GM06990 (cell line): ENCODE measurements at regions not wholly inside any gene's neighbourhood (a gene's known extent, or its start where the extent isn't known, plus 50 kb on each side); places are given as distances from the start of the nearest gene placed in this dataset.

Source experiments
- DNase-seq: peaks from one replicate; pipeline ENCODE4 v3.0.0-alpha.2; 2011; ENCODE audit not compliant: insufficient read length; ENCODE audit errors: extremely low read depth
- H3K27me3 ChIP-seq: replicated peaks from 2 replicates; pipeline ENCODE4 v1.6.0; 2011; ENCODE audit warnings: low read length; ENCODE audit not compliant: control insufficient read depth, insufficient read depth
- H3K36me3 ChIP-seq: 2 replicates; pipeline ENCODE4 v1.5.1; 2011; ENCODE audit warnings: low read length; ENCODE audit not compliant: control insufficient read depth, insufficient read depth
- H3K4me3 ChIP-seq: replicated peaks from 2 replicates; pipeline ENCODE4 v1.5.1; 2011; ENCODE audit warnings: low read depth, mild to moderate bottlenecking, control low read depth, low read length
- TF ChIP-seq, protein P1 (sequence below): IDR thresholded peaks from 2 replicates; pipeline ENCODE4 v1.5.1; 2011; ENCODE audit warnings: low read length, control low read depth, mild to moderate bottlenecking, inconsistent platforms; ENCODE audit not compliant: insufficient read depth, poor library complexity, severe bottlenecking

DNA sequence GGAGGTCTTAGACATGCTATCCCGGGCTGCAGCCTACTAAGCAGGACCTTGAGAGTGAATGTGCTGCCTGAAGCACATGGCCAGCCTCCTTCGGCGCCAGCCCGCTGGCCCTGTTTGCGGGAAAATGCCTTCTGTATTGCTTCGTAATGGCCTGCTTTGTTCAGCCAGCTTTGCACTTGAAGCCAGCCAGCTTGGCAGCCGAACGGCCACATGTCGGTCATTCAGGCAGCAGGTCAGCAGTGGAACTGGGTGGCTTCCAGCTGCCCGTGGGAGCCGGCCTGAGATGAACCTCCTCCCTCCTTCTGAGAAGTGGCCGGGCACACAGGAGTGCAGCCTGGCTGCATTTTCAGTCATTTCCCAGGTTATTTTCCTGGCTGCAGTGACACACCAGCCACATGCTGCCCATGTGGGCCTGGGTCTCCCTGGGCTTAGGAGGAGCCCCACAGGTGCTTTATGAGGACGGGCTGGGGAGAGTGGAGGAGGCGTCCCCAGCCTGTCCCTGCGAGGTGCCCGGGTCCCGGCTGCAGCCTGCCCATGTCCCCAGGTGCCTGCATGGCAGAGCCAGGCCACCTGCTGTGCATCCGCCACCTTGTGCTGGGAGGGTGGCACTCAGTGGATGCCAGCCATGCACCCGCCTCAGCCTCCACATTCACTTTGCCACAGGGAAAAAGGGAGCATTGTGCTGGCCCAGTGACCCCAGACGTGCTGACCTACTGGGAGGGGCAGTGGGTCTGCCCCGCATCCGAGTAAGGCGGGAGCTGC, 103.5 kb downstream of the SIK1 start:
- DNase-seq = no peak
- no peaks in the 10 kb centered on the region for H3K36me3 ChIP-seq
- TF ChIP-seq, protein P1, sequence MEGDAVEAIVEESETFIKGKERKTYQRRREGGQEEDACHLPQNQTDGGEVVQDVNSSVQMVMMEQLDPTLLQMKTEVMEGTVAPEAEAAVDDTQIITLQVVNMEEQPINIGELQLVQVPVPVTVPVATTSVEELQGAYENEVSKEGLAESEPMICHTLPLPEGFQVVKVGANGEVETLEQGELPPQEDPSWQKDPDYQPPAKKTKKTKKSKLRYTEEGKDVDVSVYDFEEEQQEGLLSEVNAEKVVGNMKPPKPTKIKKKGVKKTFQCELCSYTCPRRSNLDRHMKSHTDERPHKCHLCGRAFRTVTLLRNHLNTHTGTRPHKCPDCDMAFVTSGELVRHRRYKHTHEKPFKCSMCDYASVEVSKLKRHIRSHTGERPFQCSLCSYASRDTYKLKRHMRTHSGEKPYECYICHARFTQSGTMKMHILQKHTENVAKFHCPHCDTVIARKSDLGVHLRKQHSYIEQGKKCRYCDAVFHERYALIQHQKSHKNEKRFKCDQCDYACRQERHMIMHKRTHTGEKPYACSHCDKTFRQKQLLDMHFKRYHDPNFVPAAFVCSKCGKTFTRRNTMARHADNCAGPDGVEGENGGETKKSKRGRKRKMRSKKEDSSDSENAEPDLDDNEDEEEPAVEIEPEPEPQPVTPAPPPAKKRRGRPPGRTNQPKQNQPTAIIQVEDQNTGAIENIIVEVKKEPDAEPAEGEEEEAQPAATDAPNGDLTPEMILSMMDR = no peak
- H3K4me3 ChIP-seq = no peak overlapping the region
- H3K27me3 ChIP-seq = peaks cover 1% of the 10 kb centered on the region; the same call in 1 of the 2 replicates

DNA sequence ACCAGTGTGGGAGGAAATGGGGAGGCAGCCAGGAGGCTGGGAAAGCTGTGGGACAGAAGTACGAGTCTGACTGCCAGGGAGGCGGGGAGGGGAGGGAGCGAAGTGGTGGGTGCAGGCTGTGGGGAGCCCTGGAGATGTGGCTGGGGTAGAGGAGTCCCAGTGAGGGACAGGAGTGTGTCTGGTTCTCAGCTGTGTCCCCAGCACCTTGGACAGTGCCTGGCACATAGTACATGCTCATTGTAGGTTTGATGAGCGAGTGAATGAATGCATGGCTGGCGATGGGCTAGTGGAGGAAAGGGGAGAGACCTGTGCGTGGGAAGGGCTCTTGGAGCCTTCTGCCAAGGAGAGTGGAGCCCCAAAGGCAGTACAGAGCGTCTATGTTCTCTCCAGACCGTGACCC, 104.1 kb downstream of the SIK1 start:
- no peak for DNase-seq
- no peaks in the 10 kb centered on the region for H3K36me3 ChIP-seq
- H3K4me3 ChIP-seq = no peak overlapping the region
- H3K27me3 ChIP-seq = peaks cover 1% of the 10 kb centered on the region; the same call in 1 of the 2 replicates
- TF ChIP-seq, protein P1 = no peak

DNA sequence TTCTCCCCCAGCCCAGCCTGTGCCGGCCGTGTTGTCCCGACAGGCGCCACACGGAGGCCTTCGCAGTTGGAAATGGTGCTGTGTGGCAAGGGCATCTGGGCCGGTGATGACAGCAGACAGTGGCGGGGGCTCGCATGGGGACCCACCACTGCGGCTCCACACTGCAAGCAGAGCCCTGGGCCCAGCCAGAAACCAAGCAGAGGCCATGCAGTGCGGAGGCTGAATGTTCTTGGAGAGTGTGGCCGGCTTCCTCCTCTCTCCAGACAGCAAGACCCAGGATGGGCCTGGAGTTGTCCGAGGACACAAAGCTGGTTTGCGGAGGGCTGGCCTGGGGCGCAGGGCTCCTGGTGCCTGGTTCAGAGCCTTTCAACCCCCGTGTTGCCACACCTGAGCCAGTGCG, 104.6 kb downstream of the SIK1 start:
- DNase-seq = no peak
- no peaks in the 10 kb centered on the region for H3K36me3 ChIP-seq
- H3K27me3 ChIP-seq = peaks cover 1% of the 10 kb centered on the region; the same call in 1 of the 2 replicates

DNA sequence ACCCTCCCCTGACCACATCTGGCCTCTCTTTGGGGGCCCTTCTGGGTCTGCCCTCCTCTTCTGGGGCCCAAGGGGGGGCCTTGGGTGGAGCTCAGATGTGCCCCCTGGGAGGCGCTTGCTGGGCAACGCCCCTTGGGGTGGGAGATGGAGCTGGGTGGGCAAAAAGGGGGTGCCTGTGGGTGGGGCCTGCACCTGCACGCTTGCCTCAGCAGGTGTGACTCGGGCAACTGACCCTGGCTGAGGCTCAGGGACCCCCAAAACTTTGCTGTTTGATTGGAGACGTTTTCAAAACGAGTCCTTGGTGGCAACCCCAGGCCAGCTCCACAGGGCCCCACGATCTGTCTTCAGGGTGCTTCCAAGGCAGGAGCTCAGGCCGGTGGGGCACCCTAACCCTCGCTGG, 105.3 kb downstream of the SIK1 start:
- H3K4me3 ChIP-seq = no peak overlapping the region
- TF ChIP-seq, protein P1 = no peak
- H3K36me3 ChIP-seq = no peaks in the 10 kb centered on the region
- peaks cover 1% of the 10 kb centered on the region; the same call in 1 of the 2 replicates for H3K27me3 ChIP-seq
- no peak for DNase-seq

More for the DNA sequence above, 104.6 kb downstream of the SIK1 start:
- H3K4me3 ChIP-seq = no peak overlapping the region
- TF ChIP-seq, protein P1 = no peak

DNA sequence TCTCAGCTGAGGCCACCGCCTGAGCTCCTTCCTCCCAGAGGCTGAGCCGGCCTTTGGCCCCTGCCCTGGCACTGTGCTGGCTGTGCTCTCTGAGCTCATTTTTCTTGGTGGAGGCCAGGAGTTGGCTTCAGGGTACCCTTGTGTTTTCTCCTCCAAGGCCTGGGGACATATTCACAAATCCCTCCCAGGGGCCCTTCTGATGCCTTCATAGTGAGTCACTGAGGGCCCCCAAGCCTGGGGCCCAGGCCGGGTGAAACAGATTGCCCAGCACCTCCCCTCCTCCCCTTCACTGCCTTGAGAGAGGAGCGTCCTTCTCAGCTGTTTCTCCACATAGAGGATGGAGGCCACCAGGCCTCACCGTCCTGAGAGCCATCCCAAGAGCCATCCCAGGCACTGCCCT, 105.8 kb downstream of the SIK1 start:
- Histone ChIP-seq H3K27me3 (peaks cover 1% of the 10 kb centered on the region; the same call in 1 of the 2 replicates), H3K36me3 (no peaks in the 10 kb centered on the region), H3K4me3 (no peak overlapping the region)
- TF ChIP-seq, protein P1 = no peak
- DNase-seq = no peak
